ENCODE measurements at regions not wholly inside any gene's neighbourhood (a gene's known extent, or its start where the extent isn't known, plus 50 kb on each side); places are given as distances from the start of the nearest gene placed in this dataset.

GRCh38 chr13:33426131-33426530 is 140.6 kb upstream of the STARD13 start:
- no peak overlapping the region for H3K4me3 ChIP-seq
- no peak overlapping the region for H3K27ac ChIP-seq
- no peak overlapping the region for H3K9ac ChIP-seq
- no peaks in the 10 kb centered on the region for H4K20me1 ChIP-seq
- no peaks in the 10 kb centered on the region for H3K27me3 ChIP-seq
- H3K4me1 ChIP-seq: 0 out of 20 replicates have a peak, but pooled peaks cover 0 to 5% (median 0%) of the 10 kb centered on the region in 10 experiments
- no peak overlapping the region for H3K4me2 ChIP-seq
- no peak for TF ChIP-seq Cebpa-rat (IDR thresholded peaks at IDR 0.05)
- H3K9me3 ChIP-seq (replicated peaks in 1 of 11): peaks cover 0 to 16% (median 8%) of the 10 kb centered on the region in 11 experiments; a peak in 11 of 22 replicates
- H3K36me3 ChIP-seq: no peaks in the 10 kb centered on the region

- H3K27me3 ChIP-seq: no peaks in the 10 kb centered on the region
- H3K4me3 ChIP-seq: no peak overlapping the region
- no peaks in the 10 kb centered on the region for H4K20me1 ChIP-seq
- peaks cover 0 to 14% (median 8%) of the 10 kb centered on the region in 11 experiments; a peak in 11 of 22 replicates for H3K9me3 ChIP-seq (replicated peaks in 1 of 11)
- TF ChIP-seq Cebpa-rat (IDR thresholded peaks at IDR 0.05): no peak
- H3K9ac ChIP-seq: no peak overlapping the region
- H3K4me1 ChIP-seq: no peaks in the 10 kb centered on the region
- no peak overlapping the region for H3K27ac ChIP-seq
- H3K4me2 ChIP-seq: no peak overlapping the region
- no peaks in the 10 kb centered on the region for H3K36me3 ChIP-seq
Observed at GRCh38 chr13:33433316-33433715, 147.8 kb upstream of the STARD13 start.

DNA sequence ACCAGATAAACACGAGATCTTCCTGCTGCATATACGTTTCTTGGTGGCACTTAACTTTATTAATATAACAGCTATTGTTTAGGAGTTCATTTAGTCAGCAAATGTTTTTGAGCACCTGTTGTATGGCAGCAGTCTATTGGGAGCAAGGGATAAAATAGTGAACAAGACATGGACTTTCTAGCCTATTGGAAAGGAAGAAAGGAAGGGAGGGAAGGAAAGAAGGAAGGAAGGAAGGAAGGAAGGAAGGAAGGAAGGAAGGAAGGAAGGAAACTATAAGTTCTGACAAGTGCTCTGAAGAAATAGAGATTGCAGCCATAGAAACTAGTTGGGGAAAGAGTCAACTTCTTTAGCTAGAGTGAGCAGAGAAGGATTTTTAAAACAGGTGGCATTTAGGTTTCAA is 149.1 kb upstream of the STARD13 start:
- Histone ChIP-seq H3K9me3 (replicated peaks in 1 of 11) (peaks cover 0 to under 1% (median 0%) of the 10 kb centered on the region in 11 experiments; a peak in 4 of 22 replicates), H3K4me2 (0 out of 22 replicates have a peak overlapping the region, but pooled peaks of 1 of the 11 experiments have one; percentile 6), H4K20me1 (no peaks in the 10 kb centered on the region), H3K27ac (no peak overlapping the region), H3K36me3 (no peaks in the 10 kb centered on the region), H3K27me3 (no peaks in the 10 kb centered on the region), H3K4me3 (no peak overlapping the region), H3K9ac (no peak overlapping the region), H3K4me1 (no peaks in the 10 kb centered on the region)
- TF ChIP-seq Cebpa-rat (IDR thresholded peaks at IDR 0.05): no peak

DNA sequence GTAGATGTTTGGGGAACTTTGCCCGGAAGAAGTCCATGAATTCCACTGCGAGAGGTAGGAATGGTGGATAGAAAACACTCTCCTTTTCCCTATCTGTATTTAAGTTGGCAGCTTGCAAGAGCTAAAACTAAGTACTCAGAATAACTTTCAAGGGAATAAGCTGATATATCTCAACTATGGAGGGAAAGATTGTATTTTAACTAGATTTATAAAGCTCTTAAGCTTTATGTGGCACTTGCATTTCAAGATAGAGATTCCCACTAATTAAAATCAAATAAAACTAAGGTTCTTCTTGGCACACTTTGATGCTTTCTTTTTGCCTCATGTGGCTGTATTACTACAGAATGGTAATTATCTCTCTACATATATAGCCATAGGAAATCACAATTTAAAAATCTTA is 149.7 kb upstream of the STARD13 start:
- Histone ChIP-seq H3K4me1 (no peaks in the 10 kb centered on the region), H3K4me2 (0 out of 22 replicates have a peak overlapping the region, but pooled peaks of 1 of the 11 experiments have one; percentile 6), H4K20me1 (no peaks in the 10 kb centered on the region), H3K9ac (no peak overlapping the region), H3K4me3 (no peak overlapping the region), H3K27me3 (no peaks in the 10 kb centered on the region), H3K27ac (no peak overlapping the region), H3K36me3 (no peaks in the 10 kb centered on the region), H3K9me3 (replicated peaks in 1 of 11) (no peaks in the 10 kb centered on the region)
- no peak for TF ChIP-seq Cebpa-rat (IDR thresholded peaks at IDR 0.05)

DNA sequence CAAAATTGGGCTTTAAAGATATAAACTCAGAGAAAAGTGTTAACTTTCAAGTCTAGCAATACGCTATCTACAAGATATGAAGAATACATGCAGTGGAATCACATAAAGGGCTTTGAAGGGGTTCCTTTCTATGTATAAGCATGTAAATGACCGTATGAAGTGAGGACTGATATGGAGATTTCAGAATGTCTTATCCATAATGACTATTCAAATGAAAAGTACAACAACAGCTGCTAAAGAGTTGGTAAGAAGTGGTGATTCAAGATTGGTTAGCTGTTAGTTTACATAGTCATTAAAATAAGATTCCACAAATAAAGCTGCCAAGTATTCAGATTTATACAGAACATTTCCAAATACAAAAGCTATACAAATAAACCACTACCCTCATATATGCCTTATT is 153.4 kb upstream of the STARD13 start:
- Histone ChIP-seq H3K9ac (no peak overlapping the region), H4K20me1 (no peaks in the 10 kb centered on the region), H3K4me3 (no peak overlapping the region), H3K4me1 (peaks cover 0 to 6% (median 0%) of the 10 kb centered on the region in 10 experiments; a peak in 1 of 20 replicates), H3K27ac (no peak overlapping the region), H3K36me3 (no peaks in the 10 kb centered on the region), H3K9me3 (replicated peaks in 1 of 11) (no peaks in the 10 kb centered on the region), H3K4me2 (no peak overlapping the region), H3K27me3 (no peaks in the 10 kb centered on the region)
- TF ChIP-seq Cebpa-rat (IDR thresholded peaks at IDR 0.05): no peak

DNA sequence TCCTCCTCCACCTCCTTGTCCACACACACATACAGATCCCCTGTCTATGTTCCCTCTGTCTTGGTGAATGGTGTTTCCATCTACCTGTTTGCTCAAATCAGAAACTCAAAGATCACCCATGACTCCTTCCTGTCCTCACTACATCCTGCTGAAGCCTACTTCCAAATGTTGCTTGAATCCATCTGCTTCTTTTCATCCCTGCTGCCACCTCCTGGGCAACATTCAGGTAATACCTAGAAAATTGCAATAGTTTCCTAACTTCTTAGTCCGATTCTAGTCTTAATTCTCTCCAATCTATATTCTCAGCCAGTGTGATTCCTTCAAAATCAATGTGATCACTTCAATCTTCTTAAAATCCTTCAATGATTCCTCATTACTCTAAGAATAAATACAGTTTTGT is 155.5 kb upstream of the STARD13 start:
- Histone ChIP-seq H3K9me3 (replicated peaks in 1 of 11) (no peaks in the 10 kb centered on the region), H3K4me2 (peak overlapping the region in 2 of 11 experiments; percentile 2 to 3; a peak in 2 of 22 replicates), H3K9ac (no peak overlapping the region), H3K36me3 (no peaks in the 10 kb centered on the region), H3K4me3 (no peak overlapping the region), H3K27me3 (no peaks in the 10 kb centered on the region), H3K27ac (no peak overlapping the region), H4K20me1 (no peaks in the 10 kb centered on the region), H3K4me1 (peaks cover 0 to 6% (median 0%) of the 10 kb centered on the region in 10 experiments; a peak in 1 of 20 replicates)
- no peak for TF ChIP-seq Cebpa-rat (IDR thresholded peaks at IDR 0.05)

GRCh38 chr13:33445024-33445423 is 159.5 kb upstream of the STARD13 start:
- no peak overlapping the region for H3K27ac ChIP-seq
- H3K27me3 ChIP-seq: no peaks in the 10 kb centered on the region

GRCh38 chr13:33445476-33445875 is 159.9 kb upstream of the STARD13 start:
- Histone ChIP-seq H3K4me3 (no peak overlapping the region), H3K27me3 (no peaks in the 10 kb centered on the region), H3K9ac (no peak overlapping the region), H3K4me1 (peaks cover 0 to 6% (median 0%) of the 10 kb centered on the region in 10 experiments; a peak in 1 of 20 replicates), H4K20me1 (no peaks in the 10 kb centered on the region), H3K27ac (no peak overlapping the region), H3K9me3 (replicated peaks in 1 of 11) (0 out of 22 replicates have a peak, but pooled peaks cover 0 to 3% (median 0%) of the 10 kb centered on the region in 11 experiments), H3K36me3 (no peaks in the 10 kb centered on the region), H3K4me2 (no peak overlapping the region)
- no peak for TF ChIP-seq Cebpa-rat (IDR thresholded peaks at IDR 0.05)

More at GRCh38 chr13:33445024-33445423, 159.5 kb upstream of the STARD13 start:
- Histone ChIP-seq H3K9ac (no peak overlapping the region), H3K4me3 (no peak overlapping the region), H4K20me1 (no peaks in the 10 kb centered on the region), H3K4me1 (peaks cover 0 to 6% (median 0%) of the 10 kb centered on the region in 10 experiments; a peak in 1 of 20 replicates), H3K36me3 (no peaks in the 10 kb centered on the region), H3K9me3 (replicated peaks in 1 of 11) (0 out of 22 replicates have a peak, but pooled peaks cover 0 to 3% (median 0%) of the 10 kb centered on the region in 11 experiments), H3K4me2 (no peak overlapping the region)
- no peak for TF ChIP-seq Cebpa-rat (IDR thresholded peaks at IDR 0.05)

GRCh38 chr13:33446821-33447725 is 161.5 kb upstream of the STARD13 start:
- Histone ChIP-seq H3K9ac (no peak overlapping the region), H3K27me3 (no peaks in the 10 kb centered on the region), H3K27ac (no peak overlapping the region), H3K4me1 (no peaks in the 10 kb centered on the region), H3K9me3 (replicated peaks in 1 of 11) (0 out of 22 replicates have a peak, but pooled peaks cover 0 to 3% (median 0%) of the 10 kb centered on the region in 11 experiments), H3K36me3 (no peaks in the 10 kb centered on the region), H3K4me2 (no peak overlapping the region), H4K20me1 (no peaks in the 10 kb centered on the region), H3K4me3 (no peak overlapping the region)
- TF ChIP-seq Cebpa-rat (IDR thresholded peaks at IDR 0.05): no peak
